ENCODE measurements at regions not wholly inside any gene's neighbourhood (a gene's known extent, or its start where the extent isn't known, plus 50 kb on each side); places are given as distances from the start of the nearest gene placed in this dataset.
"Not testable (repeated sequence)": the region's sequence is repeated elsewhere in the genome, so short reads cannot be mapped to it uniquely, and the experiment has no call there.

- no peak for TF ChIP-seq CTCF (IDR thresholded peaks at IDR 0.05)
- no peak overlapping the region for H3K4me3 ChIP-seq
- DNase-seq (ENCODE audit: low spot score), result no peak
- no peak overlapping the region for H3K27ac ChIP-seq
Observed at GRCh38 chr5:67730917-67731474, 484.6 kb upstream of the PIK3R1 start.

GRCh38 chr5:67728326-67728890, 487.1 kb upstream of the PIK3R1 start:
- no peak overlapping the region for H3K4me3 ChIP-seq
- DNase-seq (ENCODE audit: low spot score), result no peak
- no peak for TF ChIP-seq CTCF (IDR thresholded peaks at IDR 0.05)
- H3K27ac ChIP-seq, result no peak overlapping the region

- no peak for DNase-seq (ENCODE audit: low spot score)
- Histone ChIP-seq H3K4me3 (no peak overlapping the region), H3K27ac (no peak overlapping the region)
- no peak for TF ChIP-seq CTCF (IDR thresholded peaks at IDR 0.05)
Observed at GRCh38 chr5:67725604-67726003, 490.0 kb upstream of the PIK3R1 start.

- DNase-seq (ENCODE audit: low spot score), result no peak
- peak overlapping the region; percentile 10 for H3K4me3 ChIP-seq
- no peak for TF ChIP-seq CTCF (IDR thresholded peaks at IDR 0.05)
- peak overlapping the region in 1 of 2 donors; percentile 7 for H3K27ac ChIP-seq
Observed at GRCh38 chr5:67724412-67725135, 491.0 kb upstream of the PIK3R1 start.

GRCh38 chr5:67723873-67724272, 491.7 kb upstream of the PIK3R1 start:
- H3K27ac ChIP-seq, result no peak overlapping the region
- no peak for DNase-seq (ENCODE audit: low spot score)
- no peak overlapping the region for H3K4me3 ChIP-seq
- TF ChIP-seq CTCF (IDR thresholded peaks at IDR 0.05), result no peak

- not testable (repeated sequence) for H3K27ac ChIP-seq; H3K4me3 ChIP-seq; DNase-seq (ENCODE audit: low spot score)
Observed at GRCh38 chr5:67722582-67722981, 493.0 kb upstream of the PIK3R1 start.

- no peak for TF ChIP-seq CTCF (IDR thresholded peaks at IDR 0.05)
- Histone ChIP-seq H3K4me3 (no peak overlapping the region), H3K27ac (no peak overlapping the region)
- DNase-seq (ENCODE audit: low spot score), result no peak
Observed at GRCh38 chr5:67720162-67720772, 495.3 kb upstream of the PIK3R1 start.
